Uterus (tissue), 3 donors: ENCODE measurements at regions not wholly inside any gene's neighbourhood (a gene's known extent, or its start where the extent isn't known, plus 50 kb on each side); places are given as distances from the start of the nearest gene placed in this dataset.

Experiments used
- DNase-seq, 2 donors: peaks; one replicate each; pipeline ENCODE4 v3.0.0-alpha.2; 2019 to 2020
- H3K27ac ChIP-seq, 2 donors: fragments of 200-600 bp; sonication (generic); 1 replicate in 1 of 2; 2 replicates in 1 of 2; pipeline ENCODE4 v1.5.1; 2016 to 2018
- H3K27me3 ChIP-seq, 2 donors: fragments of 200-600 bp; sonication (generic); one replicate each; pipeline ENCODE4 v1.5.1; 2018 to 2019; ENCODE audit warnings: control low read depth in 1 of 2
- H3K36me3 ChIP-seq, 2 donors: fragments of 200-600 bp; sonication (generic); one replicate each; pipeline ENCODE4 v1.5.1; 2019; ENCODE audit warnings: control low read depth in 1 of 2
- H3K4me1 ChIP-seq, 2 donors: fragments of 200-600 bp; sonication (generic); one replicate each; pipeline ENCODE4 v1.5.1; 2018 to 2019; ENCODE audit warnings: control low read depth in 1 of 2
- H3K4me3 ChIP-seq, 2 donors: fragments of 200-600 bp; sonication (generic); 1 replicate in 1 of 2; 2 replicates in 1 of 2; pipeline ENCODE4 v1.5.1; 2018 to 2019; ENCODE audit warnings: mild to moderate bottlenecking in 1 of 2
- H3K9me3 ChIP-seq, 2 donors: fragments of 200-600 bp; sonication (generic); one replicate each; pipeline ENCODE4 v1.5.1; 2019; ENCODE audit warnings: control low read depth in 1 of 2
- POLR2A ChIP-seq, 2 donors: fragments of 450-650 bp; IDR thresholded peaks; one replicate each; pipeline ENCODE4 v1.6.1; 2016; ENCODE audit warnings: antibody characterized with exemption in 2 of 2, mild to moderate bottlenecking in 1 of 2, moderate library complexity in 1 of 2
- intact Hi-C: fragments of 100-400 bp; cut with DNase I; formaldehyde crosslinking; loops from one replicate; pipeline ENCODE4 v1.15.1; 2023; ENCODE audit warnings: low total_unique reads
- TF ChIP-seq, protein P1 (sequence below), 4 experiments: fragments of 200-600 bp in 2 of 4; fragments of 450-650 bp in 2 of 4; sonication (generic) in 2 of 4; IDR thresholded peaks; one replicate each; pipeline ENCODE4 v1.5.1; 2016 to 2019; ENCODE audit warnings: antibody characterized with exemption in 4 of 4, mild to moderate bottlenecking in 2 of 4, moderate library complexity in 1 of 4
- donor health status: DM: yes; HTN: yes; CAD: no.

DNA sequence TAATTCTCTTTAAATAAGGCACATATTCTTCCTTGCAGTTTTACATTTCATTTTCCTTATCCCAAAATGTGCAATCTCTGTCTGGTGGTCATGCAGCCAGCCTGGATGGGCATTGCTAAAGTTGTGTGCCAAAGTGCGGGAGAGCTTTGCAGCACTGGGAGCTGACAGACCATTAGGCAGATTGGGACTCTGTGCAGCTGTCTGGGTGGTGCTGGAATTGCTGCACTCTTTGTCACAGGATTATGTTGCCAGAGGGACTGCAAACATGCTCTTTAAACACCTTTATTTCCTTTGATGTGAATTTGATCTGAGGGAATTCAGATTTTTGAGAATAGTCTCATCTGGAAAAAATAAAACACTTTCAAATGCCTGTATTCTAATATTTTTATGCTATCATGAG is 956.2 kb upstream of the DIAPH2 start:
- H3K9me3 ChIP-seq = no peaks in the 10 kb centered on the region
- no peak for DNase-seq
- no peak overlapping the region for H3K27ac ChIP-seq
- no peak for TF ChIP-seq POLR2A (IDR thresholded peaks at IDR 0.05)
- TF ChIP-seq, protein P1, sequence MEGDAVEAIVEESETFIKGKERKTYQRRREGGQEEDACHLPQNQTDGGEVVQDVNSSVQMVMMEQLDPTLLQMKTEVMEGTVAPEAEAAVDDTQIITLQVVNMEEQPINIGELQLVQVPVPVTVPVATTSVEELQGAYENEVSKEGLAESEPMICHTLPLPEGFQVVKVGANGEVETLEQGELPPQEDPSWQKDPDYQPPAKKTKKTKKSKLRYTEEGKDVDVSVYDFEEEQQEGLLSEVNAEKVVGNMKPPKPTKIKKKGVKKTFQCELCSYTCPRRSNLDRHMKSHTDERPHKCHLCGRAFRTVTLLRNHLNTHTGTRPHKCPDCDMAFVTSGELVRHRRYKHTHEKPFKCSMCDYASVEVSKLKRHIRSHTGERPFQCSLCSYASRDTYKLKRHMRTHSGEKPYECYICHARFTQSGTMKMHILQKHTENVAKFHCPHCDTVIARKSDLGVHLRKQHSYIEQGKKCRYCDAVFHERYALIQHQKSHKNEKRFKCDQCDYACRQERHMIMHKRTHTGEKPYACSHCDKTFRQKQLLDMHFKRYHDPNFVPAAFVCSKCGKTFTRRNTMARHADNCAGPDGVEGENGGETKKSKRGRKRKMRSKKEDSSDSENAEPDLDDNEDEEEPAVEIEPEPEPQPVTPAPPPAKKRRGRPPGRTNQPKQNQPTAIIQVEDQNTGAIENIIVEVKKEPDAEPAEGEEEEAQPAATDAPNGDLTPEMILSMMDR (IDR thresholded peaks at IDR 0.05) = no peak
- no peaks in the 10 kb centered on the region for H3K27me3 ChIP-seq
- H3K4me3 ChIP-seq = no peak overlapping the region
- no peaks in the 10 kb centered on the region for H3K4me1 ChIP-seq
- intact Hi-C loops = no loop called here
- H3K36me3 ChIP-seq = no peaks in the 10 kb centered on the region

DNA sequence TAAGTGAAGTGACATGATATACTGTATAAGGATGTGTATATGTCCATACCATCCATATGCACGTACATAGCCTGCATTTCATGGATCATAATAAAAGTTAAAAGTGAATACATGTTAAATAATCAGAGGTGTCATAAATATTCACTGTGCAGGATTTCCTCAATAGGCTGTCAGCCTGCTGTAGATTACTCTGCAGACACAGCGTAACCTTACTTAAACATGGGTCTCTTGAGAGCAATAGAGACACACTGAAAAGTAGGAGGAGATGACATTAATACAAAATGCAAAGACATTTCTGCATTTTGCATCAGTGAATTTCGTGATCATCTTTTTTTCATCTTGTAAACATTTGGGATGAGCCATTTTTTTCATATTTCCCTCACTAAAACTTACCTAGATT is 955.2 kb upstream of the DIAPH2 start:
- intact Hi-C loops = no loop called here
- Histone ChIP-seq H3K4me1 (no peaks in the 10 kb centered on the region), H3K36me3 (no peaks in the 10 kb centered on the region), H3K4me3 (no peak overlapping the region), H3K27ac (no peak overlapping the region), H3K9me3 (no peaks in the 10 kb centered on the region), H3K27me3 (no peaks in the 10 kb centered on the region)
- DNase-seq = no peak
- TF ChIP-seq, protein P1 (IDR thresholded peaks at IDR 0.05) = no peak

DNA sequence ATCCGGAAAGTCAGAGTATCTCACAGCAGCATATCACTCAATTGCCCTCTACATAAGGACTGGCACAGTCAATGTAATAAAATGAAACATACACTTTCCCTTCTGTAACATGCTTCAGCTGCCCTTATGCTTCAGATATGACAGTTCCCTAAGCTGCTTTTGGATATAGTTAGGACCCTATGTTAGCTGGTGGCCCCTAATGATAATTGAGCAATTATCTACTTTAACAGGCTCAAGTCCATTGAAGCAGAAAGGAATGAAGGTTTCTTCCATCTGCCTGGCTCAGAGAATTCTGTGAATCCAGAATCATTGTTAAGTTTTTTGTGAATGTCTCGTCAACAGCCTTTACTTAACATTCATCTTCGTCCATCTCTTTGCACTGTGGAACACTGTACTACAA is 951.2 kb upstream of the DIAPH2 start:
- intact Hi-C loops = no loop called here

DNA sequence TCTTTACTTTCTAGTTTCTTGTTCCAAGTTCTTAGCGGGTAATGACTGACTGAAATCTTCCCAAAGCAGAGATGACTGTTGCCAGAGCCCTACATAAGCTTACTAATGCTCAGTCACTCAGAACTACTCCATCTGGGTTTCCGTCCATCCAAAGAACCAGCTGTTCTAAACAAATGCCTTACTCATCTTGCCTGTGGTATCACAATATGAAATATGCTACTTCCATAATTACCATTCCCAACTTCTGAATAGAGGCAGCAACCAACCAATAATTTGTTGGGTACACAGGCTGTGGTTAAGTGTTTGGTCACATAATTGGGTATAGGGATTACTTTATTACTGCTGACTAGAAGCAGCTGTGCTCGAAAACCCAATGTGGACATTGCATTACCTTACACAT is 930.2 kb upstream of the DIAPH2 start:
- TF ChIP-seq POLR2A (IDR thresholded peaks at IDR 0.05) = no peak
- TF ChIP-seq, protein P1 (IDR thresholded peaks at IDR 0.05) = no peak
- peaks cover 0 to 6% of the 10 kb centered on the region in 2 donors for H3K27me3 ChIP-seq
- no peaks in the 10 kb centered on the region for H3K36me3 ChIP-seq
- intact Hi-C loops = no loop called here
- no peaks in the 10 kb centered on the region for H3K4me1 ChIP-seq
- DNase-seq = no peak
- no peak overlapping the region for H3K4me3 ChIP-seq
- H3K27ac ChIP-seq = no peak overlapping the region
- H3K9me3 ChIP-seq = no peaks in the 10 kb centered on the region

More for the DNA sequence above, 951.2 kb upstream of the DIAPH2 start:
- Histone ChIP-seq H3K27me3 (no peaks in the 10 kb centered on the region), H3K4me3 (no peak overlapping the region), H3K4me1 (no peaks in the 10 kb centered on the region), H3K9me3 (no peaks in the 10 kb centered on the region), H3K36me3 (no peaks in the 10 kb centered on the region), H3K27ac (no peak overlapping the region)
- no peak for DNase-seq
- no peak for TF ChIP-seq POLR2A (IDR thresholded peaks at IDR 0.05)
- TF ChIP-seq, protein P1 (IDR thresholded peaks at IDR 0.05) = no peak

DNA sequence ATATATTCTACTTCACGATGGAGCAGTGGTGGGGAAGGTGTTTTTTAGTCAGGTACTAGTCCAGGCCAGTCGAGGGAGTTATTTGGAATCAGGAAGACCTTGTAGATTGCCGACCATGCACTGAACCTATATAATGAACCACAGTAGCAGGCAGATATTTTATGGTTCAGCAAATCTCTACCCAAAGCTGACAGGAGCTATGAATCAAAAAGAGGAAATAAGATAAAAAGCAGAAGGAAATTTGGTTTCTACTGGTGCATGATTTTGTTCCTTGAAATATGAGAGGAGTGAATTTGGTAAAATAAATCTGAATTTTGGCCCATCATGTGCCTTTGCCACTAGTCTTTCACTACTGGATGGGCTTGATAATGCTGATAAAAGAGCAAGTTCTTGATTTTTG is 924.3 kb upstream of the DIAPH2 start:
- Histone ChIP-seq H3K27ac (no peak overlapping the region), H3K4me1 (no peaks in the 10 kb centered on the region), H3K27me3 (peaks cover 0 to 13% of the 10 kb centered on the region in 2 donors), H3K9me3 (no peaks in the 10 kb centered on the region), H3K4me3 (no peak overlapping the region), H3K36me3 (no peaks in the 10 kb centered on the region)
- DNase-seq = no peak
- intact Hi-C loops = no loop called here
- TF ChIP-seq, protein P1 (IDR thresholded peaks at IDR 0.05) = no peak
- no peak for TF ChIP-seq POLR2A (IDR thresholded peaks at IDR 0.05)
